Esophagus (tissue), 2 donors: ENCODE measurements at regions not wholly inside any gene's neighbourhood (a gene's known extent, or its start where the extent isn't known, plus 50 kb on each side); places are given as distances from the start of the nearest gene placed in this dataset.

Experiments used
- H3K27ac ChIP-seq, 2 donors: one replicate each; pipeline ENCODE4 v1.5.1; 2013; ENCODE audit warnings: low read depth in 2 of 2, mild to moderate bottlenecking in 2 of 2, inconsistent platforms in 1 of 2, low read length in 1 of 2, moderate library complexity in 1 of 2
- H3K27me3 ChIP-seq, 2 donors: one replicate each; pipeline ENCODE4 v1.6.1; 2013; ENCODE audit warnings: low read length in 2 of 2, control low read depth in 1 of 2, mild to moderate bottlenecking in 1 of 2; ENCODE audit not compliant: insufficient read depth in 2 of 2, control insufficient read depth in 1 of 2
- H3K36me3 ChIP-seq, 2 donors: one replicate each; pipeline ENCODE4 v1.6.1; 2013; ENCODE audit warnings: low read length in 1 of 2; ENCODE audit not compliant: control insufficient read depth in 2 of 2, insufficient read depth in 2 of 2
- H3K4me1 ChIP-seq, 2 donors: one replicate each; pipeline ENCODE4 v1.6.1; 2013; ENCODE audit warnings: low read length in 1 of 2; ENCODE audit not compliant: control insufficient read depth in 2 of 2, insufficient read depth in 2 of 2
- H3K4me3 ChIP-seq, 2 donors: one replicate each; pipeline ENCODE4 v1.5.1; 2013; ENCODE audit warnings: low read length in 2 of 2, mild to moderate bottlenecking in 2 of 2, low read depth in 1 of 2, moderate library complexity in 1 of 2
- H3K9me3 ChIP-seq, 2 donors: one replicate each; pipeline ENCODE4 v1.6.1; 2013; ENCODE audit warnings: mild to moderate bottlenecking in 2 of 2, low read depth in 1 of 2, low read length in 1 of 2, moderate library complexity in 1 of 2; ENCODE audit not compliant: control insufficient read depth in 2 of 2, insufficient read depth in 1 of 2
- WGBS, 2 donors: extraction: QIAGEN DNeasy Blood & Tissue Kit; methylation state at CpG; one replicate each; pipeline ENCODE4 v1.1.7; 2013; 5-methylcytosine and 5-hydroxymethylcytosine counted together
- donor health status: healthy with polysubstance abuse.
- donor health status: Bipolar disorder and iron deficiency.

DNA sequence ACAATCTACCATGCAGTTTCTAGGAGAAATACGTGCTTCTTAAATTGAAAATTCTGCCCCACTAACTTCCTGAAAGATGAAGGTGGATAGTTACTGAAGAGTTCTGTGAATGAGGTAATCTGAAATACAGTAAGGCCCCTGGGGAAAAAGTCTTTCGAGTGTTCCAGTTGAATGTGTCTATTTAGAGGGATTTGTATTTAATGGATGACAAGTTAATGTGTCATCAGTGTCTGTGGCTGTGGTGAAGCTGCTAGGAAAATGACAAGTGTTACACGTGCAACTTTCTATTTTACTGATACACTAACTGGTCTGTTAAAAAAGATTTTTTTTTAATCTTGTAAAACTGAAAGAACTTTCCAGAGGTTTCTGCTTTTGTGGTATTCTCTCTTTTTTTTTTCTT, 384.6 kb downstream of the STK39 start:
- Histone ChIP-seq H3K4me3 (no peak overlapping the region), H3K27ac (no peak overlapping the region), H3K36me3 (no peaks in the 10 kb centered on the region), H3K4me1 (no peaks in the 10 kb centered on the region), H3K9me3 (no peaks in the 10 kb centered on the region), H3K27me3 (no peaks in the 10 kb centered on the region)
- WGBS, 2 donors = 45 to 47% methylated on average over 3 of the region's 3 CpGs

DNA sequence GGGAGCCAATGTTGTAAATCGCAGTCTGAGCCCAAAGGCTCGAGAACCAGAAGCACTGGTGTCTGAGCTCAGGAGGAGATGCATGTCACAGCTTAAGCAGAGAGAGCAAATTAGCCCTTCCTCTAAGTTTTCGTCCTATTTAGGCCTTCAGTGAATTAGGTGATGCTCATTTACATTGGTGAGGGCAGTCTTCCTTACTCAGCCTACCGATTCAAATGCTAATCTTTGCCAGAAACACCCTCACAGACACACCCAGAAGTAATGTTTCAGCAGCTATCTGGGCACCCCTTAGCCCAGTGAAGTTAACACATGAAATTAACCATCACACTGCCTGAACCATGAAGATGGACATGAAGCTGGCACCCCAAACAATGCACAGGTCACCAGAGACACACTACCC, 385.1 kb downstream of the STK39 start:
- 86 to 89% methylated on average over 4 of the region's 4 CpGs for WGBS, 2 donors
- no peak overlapping the region for H3K4me3 ChIP-seq
- no peaks in the 10 kb centered on the region for H3K27me3 ChIP-seq
- no peaks in the 10 kb centered on the region for H3K9me3 ChIP-seq
- no peaks in the 10 kb centered on the region for H3K4me1 ChIP-seq
- H3K27ac ChIP-seq = no peak overlapping the region
- no peaks in the 10 kb centered on the region for H3K36me3 ChIP-seq

GRCh38 chr2:167861574-167862193, 385.7 kb downstream of the STK39 start:
- H3K4me3 ChIP-seq = no peak overlapping the region
- no peak overlapping the region for H3K27ac ChIP-seq
- no peaks in the 10 kb centered on the region for H3K9me3 ChIP-seq
- H3K4me1 ChIP-seq = no peaks in the 10 kb centered on the region
- no peaks in the 10 kb centered on the region for H3K36me3 ChIP-seq
- H3K27me3 ChIP-seq = no peaks in the 10 kb centered on the region
- WGBS, 2 donors = 71 to 80% methylated on average over 2 of the region's 2 CpGs

GRCh38 chr2:167860082-167860481, 387.3 kb downstream of the STK39 start:
- 40 to 43% methylated on average over 1 of the region's 1 CpG for WGBS, 2 donors

GRCh38 chr2:167859676-167860075, 387.7 kb downstream of the STK39 start:
- Histone ChIP-seq H3K27me3 (no peaks in the 10 kb centered on the region), H3K4me3 (no peak overlapping the region), H3K27ac (no peak overlapping the region), H3K36me3 (no peaks in the 10 kb centered on the region), H3K4me1 (no peaks in the 10 kb centered on the region), H3K9me3 (no peaks in the 10 kb centered on the region)
- 76 to 88% methylated on average over 1 of the region's 1 CpG for WGBS, 2 donors

More at GRCh38 chr2:167860082-167860481, 387.3 kb downstream of the STK39 start:
- Histone ChIP-seq H3K36me3 (no peaks in the 10 kb centered on the region), H3K27ac (no peak overlapping the region), H3K4me1 (no peaks in the 10 kb centered on the region), H3K9me3 (no peaks in the 10 kb centered on the region), H3K4me3 (no peak overlapping the region), H3K27me3 (no peaks in the 10 kb centered on the region)

- Histone ChIP-seq H3K27ac (no peak overlapping the region), H3K9me3 (no peaks in the 10 kb centered on the region), H3K27me3 (no peaks in the 10 kb centered on the region), H3K36me3 (no peaks in the 10 kb centered on the region), H3K4me1 (no peaks in the 10 kb centered on the region), H3K4me3 (no peak overlapping the region)
- WGBS, 2 donors = 64 to 71% methylated on average over 4 of the region's 4 CpGs
These were observed 389.3 kb downstream of the STK39 start for GRCh38 chr2:167858086-167858485.

GRCh38 chr2:167857416-167857815, 390.0 kb downstream of the STK39 start:
- no peaks in the 10 kb centered on the region for H3K36me3 ChIP-seq
- no peak overlapping the region for H3K4me3 ChIP-seq
- H3K9me3 ChIP-seq = no peaks in the 10 kb centered on the region
- no peaks in the 10 kb centered on the region for H3K27me3 ChIP-seq
- no peaks in the 10 kb centered on the region for H3K4me1 ChIP-seq
- 67 to 69% methylated on average over 1 of the region's 1 CpG for WGBS, 2 donors
- no peak overlapping the region for H3K27ac ChIP-seq

DNA sequence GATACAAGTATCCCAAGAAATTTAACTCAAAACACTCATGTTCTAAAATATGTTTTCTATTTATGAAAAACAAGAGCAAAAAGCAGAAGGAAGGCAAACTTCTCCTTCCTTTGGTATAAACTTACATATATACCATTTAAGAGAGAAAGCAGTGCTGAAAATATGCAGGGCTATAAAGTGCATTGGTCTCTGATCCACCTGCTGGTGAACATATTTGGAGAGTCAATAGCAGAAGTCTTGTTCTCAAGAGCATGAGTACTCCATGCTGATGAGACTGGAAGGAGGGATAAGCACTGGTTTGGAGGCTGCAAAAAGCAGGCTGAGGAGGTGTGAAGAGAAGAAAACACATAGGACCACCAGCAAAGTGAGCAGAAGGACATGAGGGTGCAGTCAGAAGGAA, 391.2 kb downstream of the STK39 start:
- H3K9me3 ChIP-seq = no peaks in the 10 kb centered on the region
- no peak overlapping the region for H3K4me3 ChIP-seq
- no peaks in the 10 kb centered on the region for H3K36me3 ChIP-seq
- no peaks in the 10 kb centered on the region for H3K4me1 ChIP-seq
- no peak overlapping the region for H3K27ac ChIP-seq
- no peaks in the 10 kb centered on the region for H3K27me3 ChIP-seq

GRCh38 chr2:167855211-167855610, 392.2 kb downstream of the STK39 start:
- no peak overlapping the region for H3K27ac ChIP-seq
- no peaks in the 10 kb centered on the region for H3K27me3 ChIP-seq
- 83 to 90% methylated on average over 2 of the region's 2 CpGs for WGBS, 2 donors
- no peaks in the 10 kb centered on the region for H3K4me1 ChIP-seq
- H3K36me3 ChIP-seq = no peaks in the 10 kb centered on the region
- no peaks in the 10 kb centered on the region for H3K9me3 ChIP-seq
- no peak overlapping the region for H3K4me3 ChIP-seq

DNA sequence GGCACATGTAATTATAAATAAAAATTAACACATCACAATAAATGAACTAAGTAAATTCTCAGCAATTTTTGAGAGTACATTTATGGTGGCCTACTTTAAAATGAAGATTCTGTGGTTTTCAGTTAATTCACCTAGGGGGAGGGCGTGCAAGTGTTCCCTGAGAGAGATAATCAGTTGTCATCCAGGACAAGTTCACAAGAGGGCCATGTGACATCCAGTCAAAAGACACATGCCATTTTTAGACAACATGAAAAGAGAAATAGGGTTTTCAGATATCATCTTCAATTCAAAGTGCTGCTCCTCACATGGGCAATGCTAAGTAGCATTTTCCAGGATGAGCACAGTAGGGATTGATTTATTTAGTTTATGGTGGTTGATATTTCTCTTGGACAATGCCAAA, 393.7 kb downstream of the STK39 start:
- Histone ChIP-seq H3K4me3 (no peak overlapping the region), H3K9me3 (no peaks in the 10 kb centered on the region), H3K36me3 (no peaks in the 10 kb centered on the region), H3K27me3 (no peaks in the 10 kb centered on the region), H3K27ac (no peak overlapping the region), H3K4me1 (no peaks in the 10 kb centered on the region)
- 81 to 90% methylated on average over 1 of the region's 1 CpG for WGBS, 2 donors
